GM21528 (cell line): ENCODE measurements at regions not wholly inside any gene's neighbourhood (a gene's known extent, or its start where the extent isn't known, plus 50 kb on each side); places are given as distances from the start of the nearest gene placed in this dataset.
A peak's percentile ranks its signal among the peaks of the same experiment; 100 is the strongest.

Source experiments
- ATAC-seq: cut with Tn5 transposase; IDR thresholded peaks from one replicate; pipeline ENCODE4 v1.9.1; 2021; ENCODE audit warnings: mild to moderate bottlenecking, moderate library complexity; ENCODE audit not compliant: unreplicated experiment, low FRiP score

DNA sequence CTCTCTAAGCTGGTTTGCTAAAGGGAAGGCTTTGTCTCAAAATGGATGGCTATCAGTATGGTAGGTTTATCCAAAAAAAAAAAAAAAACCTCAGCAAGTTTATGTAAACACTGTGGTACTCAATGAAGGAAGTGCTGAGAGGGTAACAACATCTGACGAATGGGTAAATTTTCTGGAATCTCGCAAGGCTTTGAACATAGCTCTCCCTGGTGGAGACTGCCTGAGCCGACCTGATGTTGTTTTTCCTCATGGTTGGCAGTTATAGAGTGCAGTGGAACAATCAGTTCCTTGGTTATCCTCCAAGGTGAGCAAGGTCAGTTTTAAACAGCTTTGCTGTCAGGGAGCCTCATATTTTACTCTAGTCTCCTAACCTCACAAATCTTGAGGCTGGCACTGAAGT lies 94.6 kb downstream of the ZPLD1 start:
- ATAC-seq: no peak

DNA sequence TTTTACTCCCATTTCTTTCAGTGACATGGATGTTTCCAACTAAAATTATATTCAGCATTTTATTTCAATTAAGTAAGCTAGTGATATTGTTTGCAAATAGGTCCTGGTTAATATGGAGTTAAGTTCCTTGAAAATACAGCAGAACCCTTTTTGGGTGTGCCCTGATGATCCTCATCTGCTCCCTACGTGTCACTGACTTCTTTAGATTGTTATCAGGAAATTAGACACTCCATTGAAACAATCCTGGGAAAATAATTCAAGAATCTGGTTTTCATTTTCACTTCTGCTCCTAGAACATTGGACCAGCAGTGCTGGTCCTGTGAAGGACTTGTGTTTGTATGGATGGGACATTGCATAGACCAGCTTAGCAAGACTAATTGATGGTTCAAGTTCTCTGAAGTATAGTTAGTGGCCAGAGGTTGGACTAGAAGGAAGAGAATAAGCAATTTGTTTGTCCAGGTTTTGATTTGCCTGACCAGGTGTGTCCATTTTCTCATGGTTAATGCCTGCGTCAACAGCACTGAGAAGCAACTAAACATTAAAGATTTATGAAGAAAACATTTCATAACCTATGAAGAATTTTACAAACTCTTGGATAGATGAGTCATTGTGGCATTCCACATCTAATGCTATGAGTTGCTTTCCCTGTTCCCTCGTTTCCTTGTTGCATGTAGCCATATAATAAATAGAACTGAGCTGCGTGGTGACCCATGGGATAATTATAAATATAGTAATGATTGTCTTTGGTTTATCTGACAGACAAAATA lies 95.8 kb downstream of the ZPLD1 start:
- no peak for ATAC-seq

DNA sequence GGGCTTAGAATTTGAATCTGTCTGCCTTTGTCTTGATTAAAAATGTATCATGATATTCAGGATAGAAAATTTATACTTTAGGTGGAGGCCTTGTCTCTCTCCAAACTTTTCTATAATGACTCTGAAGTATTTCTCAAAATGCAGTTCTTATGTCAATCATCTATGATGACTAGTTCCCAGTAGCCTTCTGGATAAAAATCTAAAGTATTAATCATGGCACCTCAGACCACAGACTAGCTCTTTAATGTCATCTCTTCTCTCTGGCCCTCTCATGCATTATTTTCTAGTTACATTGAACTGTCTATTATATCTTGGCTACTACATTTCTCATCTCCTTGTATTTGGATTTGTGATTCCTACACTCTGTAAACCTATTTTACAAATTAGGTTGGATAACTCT lies 96.9 kb downstream of the ZPLD1 start:
- no peak for ATAC-seq

DNA sequence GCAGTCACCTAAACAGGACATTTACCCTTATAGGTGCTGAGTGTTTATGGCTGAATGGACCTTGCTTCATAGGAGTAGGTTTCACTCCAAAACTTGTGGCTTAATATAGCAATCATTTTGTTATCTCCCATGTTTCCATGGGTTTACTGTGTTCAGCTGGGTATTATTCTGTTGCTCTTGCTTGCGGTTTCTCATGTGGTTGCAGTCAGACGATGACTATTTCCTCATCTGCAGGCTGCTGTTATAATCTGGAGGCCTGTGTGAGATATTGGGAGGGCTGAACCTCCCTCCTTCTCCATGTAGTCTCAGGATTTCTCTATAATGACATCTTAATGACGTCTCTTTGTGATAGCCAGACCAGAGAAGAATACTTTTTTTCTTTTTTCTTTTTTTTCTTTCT lies 98.1 kb downstream of the ZPLD1 start:
- ATAC-seq: no peak

DNA sequence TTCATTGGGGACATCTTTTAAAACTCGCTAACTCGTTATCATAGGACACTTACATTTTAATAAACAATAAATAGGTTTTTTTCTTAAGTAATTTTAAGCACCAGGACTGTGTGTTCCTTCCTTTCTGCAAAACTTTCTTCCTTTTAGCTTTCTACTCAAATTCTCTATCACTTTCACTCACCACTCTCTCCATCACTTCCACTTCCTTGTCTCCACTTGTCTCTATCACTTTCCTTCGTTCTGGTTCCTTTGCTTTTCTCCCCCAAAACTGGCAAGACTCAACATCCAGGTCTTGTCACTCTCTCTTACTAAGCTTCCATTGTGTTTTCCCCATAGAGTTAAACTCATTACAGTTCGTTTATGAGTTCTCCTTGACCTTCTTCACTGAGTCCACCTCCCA lies 99.0 kb downstream of the ZPLD1 start:
- no peak for ATAC-seq

DNA sequence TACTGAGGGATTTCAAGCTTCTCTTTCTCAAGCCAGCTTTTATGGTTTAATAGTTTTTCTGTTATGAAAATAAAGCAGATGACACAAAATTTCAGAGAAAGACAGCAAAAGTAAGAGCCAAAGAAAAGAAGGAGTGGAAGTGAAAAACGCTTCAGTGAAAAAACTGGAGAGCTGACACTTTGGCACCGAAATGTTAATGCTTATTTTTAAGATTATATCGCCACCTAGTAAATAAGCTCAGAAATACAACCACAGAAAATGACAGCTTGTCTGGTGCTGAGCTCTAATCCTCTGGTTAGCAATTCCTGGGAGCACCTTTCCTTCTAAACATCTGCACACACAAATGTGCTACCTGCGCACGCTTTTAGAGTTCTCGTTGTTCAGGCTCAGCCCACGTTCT lies 101.6 kb downstream of the ZPLD1 start:
- ATAC-seq: peak; percentile 70

DNA sequence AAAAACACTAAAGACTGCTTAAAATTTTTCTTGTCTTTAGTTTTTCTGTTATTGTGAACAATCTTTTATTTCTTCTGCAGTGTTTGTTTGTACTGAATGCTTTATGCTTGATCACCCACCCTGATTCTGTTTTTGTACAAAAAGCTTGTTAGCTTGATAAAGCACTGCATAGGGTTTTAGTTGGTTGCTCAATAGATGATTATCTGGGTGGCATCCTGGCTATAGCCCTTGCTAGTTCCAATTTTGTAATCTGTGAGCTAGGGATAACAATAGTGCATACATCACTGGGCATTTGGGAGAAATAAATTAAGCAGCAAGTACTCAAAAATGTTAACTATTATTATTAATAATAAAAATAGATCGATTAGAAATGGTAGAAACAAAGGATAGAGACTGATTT lies 102.3 kb downstream of the ZPLD1 start:
- ATAC-seq: no peak

DNA sequence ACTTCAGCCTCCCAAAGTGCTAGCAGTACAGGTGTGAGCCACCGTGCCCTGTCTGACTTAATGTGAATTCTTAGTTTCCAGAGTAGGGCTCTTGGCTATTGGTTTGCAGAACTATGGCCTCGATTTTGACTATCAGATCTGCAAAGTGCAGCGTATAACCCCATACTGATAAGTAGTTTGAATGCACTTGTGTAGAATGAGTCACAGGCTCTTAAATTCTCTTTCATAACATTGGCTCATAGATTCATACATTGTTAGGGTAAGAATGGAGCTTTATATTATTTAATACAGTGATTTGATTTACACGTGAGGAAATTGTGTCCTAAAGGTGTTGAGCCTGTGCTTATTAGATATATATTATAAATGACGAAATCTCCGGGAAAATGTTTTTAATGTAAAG lies 109.9 kb downstream of the ZPLD1 start:
- no peak for ATAC-seq

DNA sequence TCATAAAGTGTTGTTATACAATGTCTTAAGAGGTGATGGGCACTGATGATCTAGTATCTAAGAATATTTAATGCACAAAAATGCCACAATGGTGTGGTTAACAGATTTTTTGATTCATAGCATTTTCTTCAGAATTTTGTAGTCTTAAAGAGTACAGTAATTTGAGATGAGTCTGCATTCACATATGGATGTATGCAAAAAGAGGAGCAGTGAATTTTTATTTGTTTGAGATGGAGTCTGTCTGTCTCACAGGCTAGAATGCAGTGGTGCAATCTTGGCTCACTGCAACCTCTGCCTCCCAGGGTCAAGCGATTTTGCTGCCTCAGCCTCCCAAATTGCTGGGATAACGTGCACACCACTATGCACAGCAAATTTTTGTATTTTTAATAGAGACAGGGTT lies 110.5 kb downstream of the ZPLD1 start:
- ATAC-seq: no peak

DNA sequence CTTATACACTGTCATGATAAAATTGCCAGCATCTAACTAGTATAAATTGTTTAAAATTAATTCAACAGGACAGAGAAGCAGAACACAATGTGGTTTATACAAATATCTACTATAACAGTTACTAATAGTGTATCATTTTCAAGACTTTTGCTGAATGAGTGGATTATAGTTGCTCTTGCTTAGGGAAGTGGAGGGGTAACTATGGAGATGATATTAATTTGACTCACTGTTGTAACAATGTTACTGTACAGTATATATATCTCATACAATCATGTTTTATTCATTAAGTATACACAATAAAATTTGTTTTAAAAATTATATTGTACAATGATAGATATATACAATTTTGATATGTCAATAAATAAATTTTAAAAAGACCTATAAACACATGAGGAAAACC lies 119.1 kb downstream of the ZPLD1 start:
- ATAC-seq: no peak

DNA sequence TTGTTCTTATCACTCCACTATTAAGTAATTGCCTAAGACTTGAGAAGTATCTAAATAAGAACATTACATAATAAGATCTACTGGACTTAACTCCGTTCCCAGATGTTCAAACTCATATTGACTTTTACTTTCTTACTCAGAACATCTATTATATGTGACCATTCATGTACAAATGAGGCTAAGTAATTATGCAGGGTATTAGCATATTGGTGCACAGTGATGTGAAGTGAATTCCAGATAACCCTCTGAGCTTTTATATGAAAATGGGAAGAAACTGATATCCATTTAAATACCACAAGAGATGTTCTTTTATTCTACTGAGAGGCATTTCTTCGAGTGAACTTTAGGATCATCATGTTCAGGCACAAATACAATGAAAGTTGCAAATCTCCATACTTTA lies 135.7 kb downstream of the ZPLD1 start:
- ATAC-seq: no peak

DNA sequence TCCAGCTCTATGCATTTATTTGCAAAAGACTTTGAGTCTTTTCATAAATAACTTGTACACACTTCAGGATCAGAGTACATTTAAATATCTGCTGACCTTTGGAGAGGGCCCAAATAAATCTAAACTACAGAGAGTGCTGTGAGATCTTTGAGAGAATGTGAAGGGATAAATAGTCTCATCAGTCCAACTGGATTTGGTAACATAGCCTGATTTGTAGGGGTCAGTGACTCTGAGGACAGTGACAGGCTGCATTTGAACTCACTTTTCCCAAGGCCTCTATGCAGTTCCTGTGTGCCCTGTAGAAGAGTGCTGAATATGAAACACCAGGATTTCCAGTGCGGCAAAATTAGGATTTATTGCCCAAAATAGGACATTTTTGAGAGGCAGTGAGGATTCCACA lies 136.2 kb downstream of the ZPLD1 start:
- no peak for ATAC-seq

DNA sequence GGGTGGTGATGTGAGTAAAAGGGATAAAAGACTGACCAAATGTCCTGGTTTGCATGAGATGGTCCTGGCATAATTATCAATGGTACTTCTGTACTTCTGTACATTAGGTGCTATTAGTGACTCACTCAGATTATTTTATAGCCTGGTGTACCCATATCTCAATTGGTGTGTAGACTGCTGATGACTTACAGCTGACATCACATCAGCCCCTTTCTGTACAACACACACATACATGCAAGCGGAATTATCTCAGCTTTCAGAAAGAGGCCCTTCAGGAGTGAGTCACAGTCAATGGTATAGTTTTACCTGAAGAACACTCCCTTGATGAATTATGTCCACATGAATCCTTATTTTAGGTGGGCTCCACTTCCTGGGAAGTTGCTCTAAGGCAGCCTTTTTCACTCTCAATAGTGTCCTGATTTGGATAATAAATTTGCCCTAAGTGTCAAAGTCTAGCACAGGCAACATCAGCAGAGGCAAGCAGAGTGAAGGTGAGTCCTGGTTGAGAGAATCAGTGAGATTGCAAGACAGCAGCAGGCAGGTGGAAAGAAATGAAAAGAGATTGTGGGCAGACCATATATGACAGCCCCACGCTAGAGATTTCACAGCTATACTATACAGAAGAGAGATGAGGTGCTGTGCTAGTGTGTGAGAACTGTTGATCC lies 137.0 kb downstream of the ZPLD1 start:
- ATAC-seq: no peak

DNA sequence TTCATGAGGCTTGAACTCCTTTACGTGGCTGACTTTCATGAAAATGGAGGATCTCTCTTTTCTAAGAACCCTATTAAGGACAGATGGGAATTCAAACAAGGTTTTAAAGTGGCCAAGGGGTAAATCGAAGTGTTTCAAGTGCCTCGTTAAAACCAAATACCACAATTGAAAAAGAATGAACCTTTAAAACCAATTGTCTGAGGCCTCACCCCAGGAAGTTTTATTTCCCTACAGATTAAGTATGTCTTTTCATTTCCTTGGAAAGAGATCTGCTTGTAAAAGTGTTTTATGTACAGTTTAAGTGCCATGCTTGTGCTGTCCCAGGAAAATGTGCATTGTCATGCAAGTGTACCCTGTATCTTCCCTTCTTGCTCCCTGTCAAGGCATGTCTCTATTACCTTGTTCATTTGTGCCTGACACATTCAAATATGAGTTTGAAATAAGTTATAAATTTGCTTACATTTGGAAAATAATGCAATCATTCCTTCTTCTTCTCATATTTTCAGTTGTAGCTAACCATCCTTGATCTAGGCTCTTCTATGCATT lies 138.7 kb downstream of the ZPLD1 start:
- ATAC-seq: no peak

DNA sequence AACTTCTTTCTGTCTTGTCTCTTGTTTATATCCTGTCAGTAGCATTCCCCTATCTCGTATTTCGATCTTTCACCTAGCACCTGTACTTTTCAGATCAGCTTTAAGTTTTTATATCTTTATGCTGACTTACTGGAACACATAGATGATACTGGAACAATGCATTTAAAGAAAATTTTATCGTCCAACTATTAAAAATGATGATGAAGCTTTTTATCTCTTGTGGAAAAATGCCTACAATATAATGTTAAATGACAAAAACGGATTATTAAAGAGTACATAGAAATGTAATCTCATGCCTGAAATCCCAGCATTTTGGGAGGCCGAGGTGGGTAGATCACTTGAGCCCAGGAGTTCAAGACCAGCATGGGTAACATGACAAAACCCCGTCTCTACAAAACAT lies 139.5 kb downstream of the ZPLD1 start:
- no peak for ATAC-seq

DNA sequence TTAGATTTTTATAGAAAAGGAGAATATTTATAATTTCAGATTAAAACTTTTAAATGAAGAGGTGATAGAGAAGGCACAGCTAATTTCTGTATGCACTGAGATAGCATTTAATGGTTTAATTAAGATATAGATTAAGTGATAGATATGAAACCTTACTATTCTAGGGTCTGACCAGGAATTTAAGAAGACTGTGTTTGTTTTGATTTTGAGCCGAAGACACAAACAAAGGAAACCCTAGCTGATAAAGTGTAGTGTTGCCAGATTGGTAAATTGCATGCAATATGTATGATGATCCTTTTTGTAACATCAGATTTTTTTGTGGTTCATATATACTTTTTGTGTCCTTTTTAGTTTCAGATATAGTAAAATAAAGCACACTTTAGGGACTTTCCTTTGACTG lies 141.8 kb downstream of the ZPLD1 start:
- no peak for ATAC-seq

DNA sequence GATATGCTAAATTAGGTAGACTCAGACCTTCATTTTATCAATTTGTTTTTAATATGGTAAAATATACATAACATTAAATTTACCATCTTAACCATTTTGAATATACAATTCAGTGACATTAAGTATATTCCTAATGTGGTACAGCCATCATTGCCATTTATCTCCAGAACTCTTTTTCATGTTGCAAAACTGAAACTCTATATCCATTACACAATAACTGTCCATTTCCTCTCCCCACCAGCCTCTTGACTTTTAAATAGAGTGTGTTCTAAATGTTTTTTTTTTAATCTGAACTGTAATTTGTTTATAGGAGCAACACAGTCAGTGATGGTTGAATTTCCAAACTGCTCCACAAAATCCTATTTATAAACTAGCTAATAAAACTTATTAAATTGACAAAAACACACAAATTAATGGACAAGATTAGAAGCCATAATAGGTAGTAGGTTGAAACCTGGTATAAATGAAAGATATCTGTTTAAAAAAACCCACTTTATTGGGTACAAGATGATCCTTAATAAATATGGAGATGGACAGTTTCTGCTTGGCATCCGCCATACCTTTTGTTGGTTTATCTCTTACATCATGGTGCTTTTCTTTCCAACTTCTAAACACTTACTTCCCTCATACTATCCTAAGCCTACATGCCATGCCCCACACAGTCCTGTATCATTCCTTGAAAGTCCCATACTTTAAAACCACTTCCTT lies 142.4 kb downstream of the ZPLD1 start:
- no peak for ATAC-seq

DNA sequence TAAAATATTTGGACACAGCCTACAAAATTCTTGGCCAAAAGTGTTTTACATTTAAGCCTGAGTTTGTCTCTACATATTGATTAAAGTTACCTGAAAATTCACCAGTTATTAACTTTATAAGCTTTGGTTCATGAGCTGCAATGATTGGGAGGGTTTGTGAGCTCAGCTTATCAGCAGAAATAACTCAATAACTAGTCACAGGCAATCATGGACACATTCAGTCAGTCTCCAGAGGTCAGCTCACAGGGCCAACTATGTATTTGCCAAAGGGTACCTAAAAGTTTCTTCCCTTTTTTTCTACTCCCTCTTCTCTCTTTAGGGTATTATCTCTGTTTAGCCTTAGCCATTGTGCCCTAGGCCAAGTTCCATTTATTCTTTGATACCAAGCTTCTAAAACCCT lies 145.9 kb downstream of the ZPLD1 start:
- no peak for ATAC-seq

DNA sequence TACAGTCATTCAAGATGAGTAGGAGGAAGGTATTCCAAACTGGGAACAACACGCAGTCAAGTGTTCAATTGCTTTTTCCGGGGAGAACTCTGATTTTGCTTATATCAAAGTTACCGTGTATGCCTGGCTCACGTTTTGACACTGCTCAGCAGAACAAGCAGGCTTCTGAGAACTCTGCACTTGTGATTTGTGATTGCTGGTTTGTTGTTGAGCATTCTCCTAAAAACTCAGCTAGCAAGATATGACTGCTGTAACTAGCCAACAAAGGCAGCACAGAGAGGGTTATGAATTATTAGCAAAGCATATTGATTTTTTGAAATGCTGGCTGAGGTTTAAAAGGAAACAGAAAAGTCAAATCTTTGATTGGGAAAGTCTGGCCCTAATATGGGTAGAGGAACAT lies 151.7 kb downstream of the ZPLD1 start:
- ATAC-seq: no peak

DNA sequence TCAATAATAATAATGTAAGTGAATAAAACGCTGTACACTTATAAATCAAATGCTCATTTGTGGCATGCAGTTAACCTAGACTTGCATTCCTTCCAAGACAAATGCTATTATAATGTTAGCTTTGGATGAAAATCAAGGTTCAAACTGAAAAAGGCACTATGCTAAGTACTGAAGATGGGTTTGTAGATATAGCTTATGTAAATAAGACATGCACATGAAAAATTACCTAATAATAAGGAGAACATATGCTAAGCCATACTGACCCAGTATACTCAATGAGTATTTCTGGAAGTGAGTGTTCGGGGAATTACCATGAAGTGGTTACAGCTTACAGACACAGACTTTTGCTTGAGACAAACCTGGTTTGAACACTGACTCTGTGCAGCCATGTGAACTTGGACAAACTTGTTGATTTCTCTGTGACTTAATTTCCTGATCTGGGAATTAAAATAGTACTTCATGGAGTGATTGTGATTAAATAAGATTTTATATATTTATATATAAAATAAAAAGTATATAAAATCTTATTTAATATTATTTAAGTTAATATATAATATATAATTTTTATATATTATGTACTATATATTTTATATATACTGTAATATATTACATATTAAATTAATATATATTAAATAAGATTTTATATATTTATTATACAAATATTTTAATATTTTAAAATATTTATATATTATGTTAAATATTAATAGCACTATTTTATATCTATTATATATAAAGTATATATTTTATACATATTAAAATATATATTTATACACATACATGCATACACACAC lies 159.2 kb downstream of the ZPLD1 start:
- ATAC-seq: no peak

DNA sequence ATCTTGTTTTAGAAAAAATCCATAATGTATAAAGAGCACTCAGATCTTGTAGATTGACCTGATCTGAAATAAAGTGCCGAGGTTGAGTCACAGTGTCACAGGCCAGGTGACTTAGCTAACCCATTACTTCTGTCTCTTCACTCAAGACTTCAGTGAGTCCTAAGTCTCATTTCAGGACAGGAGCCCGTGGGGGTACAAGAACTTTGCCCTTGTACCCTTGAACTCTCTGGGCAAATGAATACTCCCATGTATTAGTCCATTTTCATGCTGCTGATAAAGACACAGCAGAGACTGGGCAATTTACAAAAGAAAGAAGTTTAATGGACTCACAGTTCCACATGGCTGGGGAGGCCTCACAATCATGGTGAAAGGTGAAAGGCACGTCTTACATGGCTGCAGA lies 160.2 kb downstream of the ZPLD1 start:
- ATAC-seq: no peak
